K562 (cell line): ENCODE measurements at regions not wholly inside any gene's neighbourhood (a gene's known extent, or its start where the extent isn't known, plus 50 kb on each side); places are given as distances from the start of the nearest gene placed in this dataset.

Experiments
- CEBPB ChIP-seq: fragments of 450-650 bp; IDR thresholded peaks from 2 replicates; pipeline ENCODE4 v1.6.1; 2016; ENCODE audit warnings: missing genetic modification characterization, missing compliant biosample characterization
- ELF4 ChIP-seq: fragments of 450-650 bp; formaldehyde crosslinking; IDR thresholded peaks from 2 replicates; pipeline ENCODE4 v1.4.0; 2022; ENCODE audit warnings: missing genetic modification characterization
- FOS ChIP-seq: IDR thresholded peaks from 3 replicates; pipeline ENCODE4 v1.6.1; 2011; ENCODE audit not compliant: insufficient read length; ENCODE audit errors: extremely low read depth
- HDAC8 ChIP-seq: fragments of 450-650 bp; IDR thresholded peaks from 2 replicates; pipeline ENCODE4 v1.6.1; 2016; ENCODE audit warnings: mild to moderate bottlenecking, missing genetic modification characterization, moderate library complexity, missing compliant biosample characterization
- NCOA6 ChIP-seq: fragments of 450-650 bp; IDR thresholded peaks from 2 replicates; pipeline ENCODE4 v1.6.1; 2017; ENCODE audit warnings: mild to moderate bottlenecking
- POLR2A ChIP-seq: fragments of 450-650 bp; conservative IDR thresholded peaks from 2 replicates; pipeline ENCODE4 v1.6.1; 2016
- POLR2AphosphoS5 ChIP-seq: IDR thresholded peaks from 2 replicates; pipeline ENCODE4 v1.6.1; 2011; ENCODE audit warnings: mild to moderate bottlenecking, low read depth, low read length, moderate library complexity; ENCODE audit not compliant: control insufficient read depth, insufficient read depth
- RFX1 ChIP-seq: fragments of 450-650 bp; IDR thresholded peaks from 2 replicates; pipeline ENCODE4 v1.6.1; 2016; ENCODE audit warnings: mild to moderate bottlenecking, moderate library complexity
- SIX5 ChIP-seq, 2 experiments: IDR thresholded peaks; 2 replicates each; pipeline ENCODE4 v1.6.1; 2011; ENCODE audit warnings: low read length in 2 of 2, borderline replicate concordance in 1 of 2, low read depth in 1 of 2, mild to moderate bottlenecking in 1 of 2, moderate library complexity in 1 of 2; ENCODE audit not compliant: insufficient read depth in 1 of 2
- SP1 ChIP-seq: sonication (generic); formaldehyde crosslinking; IDR thresholded peaks from 2 replicates; pipeline ENCODE4 v1.8.1; 2022; ENCODE audit warnings: mild to moderate bottlenecking, missing genetic modification reagents
- USF1 ChIP-seq: sonication (generic); formaldehyde crosslinking; IDR thresholded peaks from 2 replicates; pipeline ENCODE4 v1.9.0; 2022; ENCODE audit warnings: mild to moderate bottlenecking, missing genetic modification reagents
- ZC3H11A ChIP-seq: IDR thresholded peaks from 2 replicates; pipeline ENCODE4 v1.6.1; 2012; ENCODE audit warnings: low read depth, low read length, improper control_type of control experiment

GRCh38 chr2:160868891-160869290 lies 291.3 kb upstream of the TANK start:
- TF ChIP-seq FOS, result no peak
- TF ChIP-seq RFX1, result no peak
- no peak for TF ChIP-seq POLR2AphosphoS5
- TF ChIP-seq NCOA6, result no peak
- TF ChIP-seq SP1, result no peak
- no peak for TF ChIP-seq ZC3H11A
- no peak for TF ChIP-seq SIX5 (IDR thresholded peaks at IDR 0.05; ENCODE audit: borderline replicate concordance in 1 of 2, insufficient read depth in 1 of 2, low read depth in 1 of 2, low read length in 2 of 2)
- TF ChIP-seq POLR2A, result no peak
- no peak for TF ChIP-seq USF1 (CRISPR knock-in tag)
- TF ChIP-seq CEBPB (tag), result no peak
- no peak for TF ChIP-seq ELF4 (CRISPR knock-in tag)
- TF ChIP-seq HDAC8, result no peak
